A673 (cell line): ENCODE measurements at regions not wholly inside any gene's neighbourhood (a gene's known extent, or its start where the extent isn't known, plus 50 kb on each side); places are given as distances from the start of the nearest gene placed in this dataset.

Experiments
- CTCF ChIP-seq: fragments of 300-800, 200-600 bp; sonication (generic); conservative IDR thresholded peaks from 2 replicates; pipeline ENCODE4 v1.5.1; 2017; ENCODE audit warnings: low read depth, mild to moderate bottlenecking, antibody characterized with exemption, low read length, moderate library complexity, mixed read lengths
- EZH2 ChIP-seq: fragments of 200-600 bp; sonication (generic); IDR thresholded peaks from 2 replicates; pipeline ENCODE4 v1.6.1; 2017; ENCODE audit warnings: borderline replicate concordance, low read depth, mild to moderate bottlenecking, mixed read lengths, antibody characterized with exemption, low read length; ENCODE audit not compliant: poor library complexity, severe bottlenecking

GRCh38 chr18:61612517-61612916 lies 279.3 kb downstream of the CDH20 start:
- TF ChIP-seq CTCF: peak; percentile 25; the same call in 1 of the 2 replicates
- TF ChIP-seq EZH2: no peak
